Esophagus muscularis mucosa (tissue), 3 donors: ENCODE measurements at regions not wholly inside any gene's neighbourhood (a gene's known extent, or its start where the extent isn't known, plus 50 kb on each side); places are given as distances from the start of the nearest gene placed in this dataset.

ENCODE experiments used
- CTCF ChIP-seq, 3 experiments: fragments of 200-600 bp in 2 of 3; fragments of 450-650 bp in 1 of 3; sonication (generic) in 2 of 3; IDR thresholded peaks; one replicate each; pipeline ENCODE4 v1.5.1; 2017 to 2019; ENCODE audit warnings: antibody characterized with exemption in 3 of 3, mild to moderate bottlenecking in 2 of 3, moderate library complexity in 1 of 3
- POLR2A ChIP-seq: fragments of 450-650 bp; IDR thresholded peaks from one replicate; pipeline ENCODE4 v1.6.1; 2017; ENCODE audit warnings: antibody characterized with exemption, moderate library complexity, mild to moderate bottlenecking, low read depth
- POLR2AphosphoS5 ChIP-seq, 2 donors: sonication (generic); formaldehyde crosslinking; IDR thresholded peaks; one replicate each; pipeline ENCODE4 v1.6.1; 2017; ENCODE audit warnings: antibody characterized with exemption in 2 of 2

- TF ChIP-seq CTCF (IDR thresholded peaks at IDR 0.05) (no peak), POLR2A (no peak), POLR2AphosphoS5 (IDR thresholded peaks at IDR 0.05) (no peak)
Observed at GRCh38 chr5:117759849-117760499, 1185.4 kb upstream of the SEMA6A start.
